K562 (cell line): ENCODE measurements at regions not wholly inside any gene's neighbourhood (a gene's known extent, or its start where the extent isn't known, plus 50 kb on each side); places are given as distances from the start of the nearest gene placed in this dataset.
"Not testable (repeated sequence)": the region's sequence is repeated elsewhere in the genome, so short reads cannot be mapped to it uniquely, and the experiment has no call there.

ENCODE experiments used
- ATAC-seq: fragments of 200-7000 bp; cut with Tn5 transposase; 3 replicates; pipeline ENCODE4 v1.9.1; 2020; ENCODE audit warnings: moderate library complexity
- BruUV-seq: library from RNA; stranded (reverse); fragments of 400-500 nt; replicated peaks from 2 replicates; lab custom pipeline; 2021; lab: Mats Ljungman, UMichigan
- CTCF ChIA-PET: fragments of 300-600 bp; formaldehyde crosslinking; extraction: SDS; loops from one replicate; lab custom pipeline; 2021; ENCODE audit warnings: low intra/inter-chr PET ratio; lab: Yijun Ruan, JAX
- POLR2A ChIA-PET: fragments of 300-600, 350-650 bp; sonication (Branson Sonifier 250); formaldehyde crosslinking; extraction: SDS; loops from one replicate; lab custom pipeline; 2021; ENCODE audit warnings: antibody characterized with exemption, inconsistent platforms; lab: Yijun Ruan, JAX
- DNase-seq, 4 experiments: peaks; one replicate each; pipeline versions ENCODE4 v3.0.0 to v3.0.0-alpha.2; 2011 to 2018; ENCODE audit warnings: low spot score in 3 of 4, mixed read lengths in 3 of 4; ENCODE audit errors: extremely low read depth in 1 of 4
- FAIRE-seq: peaks from 2 replicates; lab custom pipeline; 2011; peaks lifted over from hg19 to GRCh38; lab: Jason Lieb, UNC
- H2AFZ ChIP-seq: 2 replicates; pipeline ENCODE4 v1.6.0; 2011; ENCODE audit warnings: low read depth, low read length, control low read depth, inconsistent platforms
- H3K27ac ChIP-seq: fragments of 200-600 bp; 3 replicates; pipeline ENCODE4 v1.8.0; 2011; ENCODE audit warnings: low read depth, mild to moderate bottlenecking, control low read depth, inconsistent platforms, low read length, moderate library complexity, mixed read lengths; ENCODE audit errors: extremely low read depth
- H3K27me3 ChIP-seq, 2 experiments: fragments of 300-600 bp in 1 of 2; 2 replicates in 1 of 2; 3 replicates in 1 of 2; pipeline versions ENCODE4 v1.6.0 to v1.8.0; 2011; ENCODE audit warnings: inconsistent platforms in 2 of 2, low read length in 2 of 2, mild to moderate bottlenecking in 1 of 2, mixed read lengths in 1 of 2, moderate library complexity in 1 of 2; ENCODE audit not compliant: control insufficient read depth in 2 of 2, insufficient read depth in 2 of 2
- H3K36me3 ChIP-seq: fragments of 300-600 bp; 3 replicates; pipeline ENCODE4 v1.8.0; 2011; ENCODE audit warnings: mild to moderate bottlenecking, low read length, inconsistent platforms; ENCODE audit not compliant: control insufficient read depth, insufficient read depth
- H3K4me1 ChIP-seq, 2 experiments: fragments of 200-600 bp in 1 of 2; replicated peaks in 1 of 2; 2 replicates in 1 of 2; 3 replicates in 1 of 2; pipeline versions ENCODE4 v1.5.1 to v1.8.0; 2011; ENCODE audit warnings: inconsistent platforms in 2 of 2, low read length in 2 of 2, mild to moderate bottlenecking in 1 of 2, mixed read lengths in 1 of 2, moderate library complexity in 1 of 2; ENCODE audit not compliant: control insufficient read depth in 2 of 2, insufficient read depth in 2 of 2
- H3K4me2 ChIP-seq: 2 replicates; pipeline ENCODE4 v1.6.1; 2011; ENCODE audit warnings: low read length, control low read depth, inconsistent platforms, mixed read lengths; ENCODE audit not compliant: insufficient read depth
- H3K4me3 ChIP-seq: fragments of 200-600 bp; sonication (generic), shearing (Covaris generic); 2 replicates; pipeline ENCODE4 v1.5.1; 2016; ENCODE audit warnings: control low read depth, inconsistent platforms
- H3K79me2 ChIP-seq: fragments of 200-600 bp; 3 replicates; pipeline ENCODE4 v1.8.0; 2011; ENCODE audit warnings: low read length, inconsistent platforms; ENCODE audit not compliant: control insufficient read depth, insufficient read depth
- H3K9ac ChIP-seq, 2 experiments: 2 replicates each; pipeline versions ENCODE4 v1.6.0 to v1.6.1; 2011; ENCODE audit warnings: low read depth in 2 of 2, low read length in 2 of 2, control low read depth in 1 of 2, inconsistent platforms in 1 of 2, mild to moderate bottlenecking in 1 of 2, mixed read lengths in 1 of 2; ENCODE audit not compliant: insufficient read depth in 1 of 2
- H3K9me1 ChIP-seq: one replicate; pipeline ENCODE4 v1.6.0; 2011; ENCODE audit warnings: inconsistent platforms, mild to moderate bottlenecking, low read length, moderate library complexity; ENCODE audit not compliant: control insufficient read depth, insufficient read depth
- H3K9me3 ChIP-seq: replicated peaks from 2 replicates; pipeline ENCODE4 v1.5.1; 2011; ENCODE audit warnings: low read depth, low read length, inconsistent platforms; ENCODE audit not compliant: control insufficient read depth, insufficient read depth
- H4K20me1 ChIP-seq: replicated peaks from 2 replicates; pipeline ENCODE4 v1.6.1; 2011; ENCODE audit warnings: low read length, inconsistent platforms, mixed read lengths; ENCODE audit not compliant: control insufficient read depth, insufficient read depth
- RBM22 ChIP-seq: fragments of 200-400 bp; formaldehyde crosslinking; IDR thresholded peaks from 2 replicates; pipeline ENCODE4 v1.6.1; 2018; ENCODE audit warnings: low read length, low read depth; ENCODE audit not compliant: poor library complexity, severe bottlenecking
- WGBS: fragments of 100-300 bp; shearing (Covaris generic); methylation state at CpG from one replicate; pipeline ENCODE4 v1.1.6; 2016; ENCODE audit warnings: low coverage, mixed read lengths; ENCODE audit not compliant: insufficient coverage; ENCODE audit errors: missing lambda C conversion rate; 5-methylcytosine and 5-hydroxymethylcytosine counted together
- in situ Hi-C: fragments of 300-500 bp; cut with MboI; formaldehyde crosslinking; loops from 4 replicates; pipeline ENCODE4 v1.15.0; 2018; ENCODE audit warnings: inconsistent platforms, mixed read lengths
- intact Hi-C: fragments of 100-400 bp; cut with micrococcal nuclease; formaldehyde crosslinking; loops from 2 replicates; pipeline ENCODE4 v1.14.2; 2022

DNA sequence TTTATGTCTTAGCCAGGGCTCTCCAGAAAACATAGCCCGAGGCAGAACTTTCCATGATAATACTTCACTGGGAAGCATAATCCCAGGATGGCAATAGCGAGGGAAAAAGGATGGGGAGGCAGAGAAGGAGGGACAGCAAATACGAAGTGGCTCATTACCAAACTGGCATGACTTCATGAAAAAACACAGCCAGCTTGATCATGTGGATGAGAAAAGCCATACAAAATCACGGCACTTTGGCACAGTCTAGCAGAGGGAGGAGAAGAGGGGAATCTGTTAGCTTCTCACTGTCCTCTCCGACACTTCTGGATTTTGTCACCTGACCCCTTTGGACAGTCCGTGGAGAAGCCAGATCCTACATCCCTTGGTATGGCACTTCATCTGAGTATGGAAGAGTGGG is 212.5 kb upstream of the GRIK2 start:
- Histone ChIP-seq H3K4me3 (no peak overlapping the region), H2AFZ (no peak overlapping the region), H3K4me2 (no peak overlapping the region), H3K36me3 (no peaks in the 10 kb centered on the region), H3K27me3 (no peaks in the 10 kb centered on the region), H3K27ac (no peak overlapping the region), H3K4me1 (no peaks in the 10 kb centered on the region), H3K9ac (no peak overlapping the region), H4K20me1 (no peaks in the 10 kb centered on the region), H3K79me2 (no peaks in the 10 kb centered on the region), H3K9me3 (no peaks in the 10 kb centered on the region), H3K9me1 (no peaks in the 10 kb centered on the region)
- TF ChIP-seq RBM22, result no peak
- CTCF ChIA-PET, result no interaction called here
- DNase-seq (no peak), ATAC-seq (no peak), FAIRE-seq (no peak)
- POLR2A ChIA-PET, result no interaction called here
- under 1% methylated on average over 6 of the region's 6 CpGs for WGBS
- in situ Hi-C loops (no loop called here), intact Hi-C loops (loop anchor here (10.0 kb wide), 1 partner anchor 724 kb away; no protein-coding TSS in a partner anchor)
- BruUV-seq, result no TSS peak

- H2AFZ ChIP-seq, H3K4me3 ChIP-seq, ATAC-seq, H3K27ac ChIP-seq, in situ Hi-C loops, H3K9me3 ChIP-seq, CTCF ChIA-PET, H4K20me1 ChIP-seq, H3K36me3 ChIP-seq, POLR2A ChIA-PET, BruUV-seq, DNase-seq, H3K9ac ChIP-seq, H3K4me2 ChIP-seq, FAIRE-seq, H3K9me1 ChIP-seq, H3K79me2 ChIP-seq, H3K27me3 ChIP-seq, H3K4me1 ChIP-seq: not testable (repeated sequence)
- intact Hi-C loops, result loop anchor here (10.0 kb wide), 1 partner anchor 716 kb away; no protein-coding TSS in a partner anchor
- WGBS, result 0% methylated on average over 12 of the region's 12 CpGs
Observed at GRCh38 chr6:101188285-101188798, 205.2 kb upstream of the GRIK2 start.
